ENCODE measurements at regions not wholly inside any gene's neighbourhood (a gene's known extent, or its start where the extent isn't known, plus 50 kb on each side); places are given as distances from the start of the nearest gene placed in this dataset.
A peak's percentile ranks its signal among the peaks of the same experiment; 100 is the strongest.

DNA sequence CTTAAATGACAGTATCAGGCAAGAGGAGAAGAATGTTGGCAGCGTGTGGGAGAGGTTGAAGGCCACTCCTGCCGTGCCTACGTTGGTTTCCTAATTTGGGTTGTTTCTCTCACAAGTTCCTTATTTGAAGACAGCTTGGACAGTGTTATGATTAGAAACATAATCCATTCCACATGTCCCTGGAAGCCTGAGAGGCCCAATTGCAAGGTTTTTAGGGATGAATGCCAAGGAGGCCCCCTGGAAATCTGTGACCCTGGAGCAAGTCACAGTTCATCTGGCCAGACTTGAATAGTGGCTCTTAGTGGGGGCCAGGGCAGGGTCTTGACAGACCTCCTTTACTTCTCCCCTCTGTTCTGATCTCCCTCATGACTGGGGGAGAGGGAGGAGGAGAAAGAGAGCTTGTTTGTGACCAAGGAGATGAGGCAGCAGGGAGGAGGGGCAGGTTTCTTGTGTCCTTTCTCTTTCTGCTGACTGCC, 584.4 kb upstream of the TBL1XR1 start:
- H3K9me3 ChIP-seq (ENCODE audit: control insufficient read depth, insufficient read depth, low read length): no peaks in the 10 kb centered on the region
- H3K27ac ChIP-seq (ENCODE audit: low read depth, low read length): peak overlapping the region; percentile 75
- no peaks in the 10 kb centered on the region for H3K27me3 ChIP-seq (ENCODE audit: control insufficient read depth, insufficient read depth, low read length)
- ChIA-PET CTCF (interaction anchor here (0.6 to 1.3 kb wide), 2 partner anchors 604 to 1868 kb away, joined by 4 to 5 read pairs; no protein-coding TSS in a partner anchor), POLR2A (no interaction called here)
- peak; percentile 78 for DNase-seq (ENCODE audit: low read depth, low spot score)
- no peak overlapping the region for H3K4me3 ChIP-seq (ENCODE audit: low read depth, low read length)
- TF ChIP-seq CTCF (IDR thresholded peaks at IDR 0.05; ENCODE audit: low read depth, low read length): no peak

GRCh38 chr3:177783338-177783737, 586.1 kb upstream of the TBL1XR1 start:
- no peak for DNase-seq (ENCODE audit: low read depth, low spot score)
- no peak overlapping the region for H3K27ac ChIP-seq (ENCODE audit: low read depth, low read length)
- no peaks in the 10 kb centered on the region for H3K27me3 ChIP-seq (ENCODE audit: control insufficient read depth, insufficient read depth, low read length)
- POLR2A ChIA-PET: no interaction called here
- H3K9me3 ChIP-seq (ENCODE audit: control insufficient read depth, insufficient read depth, low read length): no peaks in the 10 kb centered on the region
- CTCF ChIA-PET: interaction anchor here (0.6 to 1.6 kb wide), 2 partner anchors 602 to 630 kb away, joined by 3 to 5 read pairs; no protein-coding TSS in a partner anchor
- TF ChIP-seq CTCF (IDR thresholded peaks at IDR 0.05; ENCODE audit: low read depth, low read length): no peak
- no peak overlapping the region for H3K4me3 ChIP-seq (ENCODE audit: low read depth, low read length)

DNA sequence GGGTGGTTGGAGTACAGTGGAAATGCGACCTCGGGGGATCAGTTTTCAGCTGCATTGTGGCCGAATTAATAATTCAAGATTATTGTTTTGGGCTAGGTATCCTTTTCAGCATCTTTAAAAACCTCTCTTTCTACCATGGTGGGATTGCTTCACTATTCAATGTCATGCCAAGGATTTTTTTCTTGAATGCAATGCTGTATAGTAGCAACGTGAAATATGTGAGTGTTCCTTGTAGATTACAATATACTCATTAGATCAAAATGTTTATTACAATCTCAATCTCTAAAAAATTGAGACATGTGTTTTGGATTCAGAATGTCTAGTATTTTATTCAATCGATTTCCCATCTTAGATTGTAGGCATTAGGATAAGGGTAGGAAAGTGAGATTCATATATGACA, 586.5 kb upstream of the TBL1XR1 start:
- no peak for TF ChIP-seq CTCF (IDR thresholded peaks at IDR 0.05; ENCODE audit: low read depth, low read length)
- Histone ChIP-seq H3K4me3 (ENCODE audit: low read depth, low read length) (no peak overlapping the region), H3K27me3 (ENCODE audit: control insufficient read depth, insufficient read depth, low read length) (no peaks in the 10 kb centered on the region), H3K27ac (ENCODE audit: low read depth, low read length) (no peak overlapping the region), H3K9me3 (ENCODE audit: control insufficient read depth, insufficient read depth, low read length) (no peaks in the 10 kb centered on the region)
- ChIA-PET CTCF (interaction anchor here (1.6 kb wide), 1 partner anchor 601 kb away, joined by 5 read pairs; no protein-coding TSS in a partner anchor), POLR2A (no interaction called here)
- no peak for DNase-seq (ENCODE audit: low read depth, low spot score)

- Histone ChIP-seq H3K27ac (ENCODE audit: low read depth, low read length) (no peak overlapping the region), H3K27me3 (ENCODE audit: control insufficient read depth, insufficient read depth, low read length) (no peaks in the 10 kb centered on the region), H3K9me3 (ENCODE audit: control insufficient read depth, insufficient read depth, low read length) (no peaks in the 10 kb centered on the region), H3K4me3 (ENCODE audit: low read depth, low read length) (no peak overlapping the region)
- TF ChIP-seq CTCF (IDR thresholded peaks at IDR 0.05; ENCODE audit: low read depth, low read length): no peak
- ChIA-PET POLR2A (no interaction called here), CTCF (interaction anchor here (1.0 kb wide), 1 partner anchor 598 kb away, joined by 3 read pairs; no protein-coding TSS in a partner anchor)
- no peak for DNase-seq (ENCODE audit: low read depth, low spot score)
Observed at GRCh38 chr3:177787279-177788041, 590.2 kb upstream of the TBL1XR1 start.

DNA sequence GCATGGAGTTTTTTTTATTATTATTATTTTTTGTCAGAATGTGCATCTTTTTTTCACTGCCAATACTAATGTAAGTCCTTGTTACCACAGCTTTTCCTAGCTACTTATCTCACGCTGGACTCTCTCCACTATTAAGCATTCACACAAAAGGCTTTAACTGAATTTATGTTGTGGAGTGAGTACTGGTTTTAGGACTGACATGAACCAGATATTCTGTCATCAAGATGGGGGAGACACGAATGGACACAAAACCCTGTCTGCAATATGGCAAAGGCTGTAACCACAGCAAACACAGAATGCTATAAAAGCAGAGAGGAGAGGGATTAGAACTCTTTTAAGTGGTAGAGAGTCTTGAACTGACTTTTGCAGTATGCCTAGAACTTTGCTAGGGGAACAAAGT, 592.2 kb upstream of the TBL1XR1 start:
- no peaks in the 10 kb centered on the region for H3K9me3 ChIP-seq (ENCODE audit: control insufficient read depth, insufficient read depth, low read length)
- ChIA-PET POLR2A (no interaction called here), CTCF (no interaction called here)
- no peak for TF ChIP-seq CTCF (IDR thresholded peaks at IDR 0.05; ENCODE audit: low read depth, low read length)
- no peak overlapping the region for H3K27ac ChIP-seq (ENCODE audit: low read depth, low read length)
- H3K4me3 ChIP-seq (ENCODE audit: low read depth, low read length): no peak overlapping the region
- DNase-seq (ENCODE audit: low read depth, low spot score): no peak
- no peaks in the 10 kb centered on the region for H3K27me3 ChIP-seq (ENCODE audit: control insufficient read depth, insufficient read depth, low read length)
